ENCODE measurements at regions not wholly inside any gene's neighbourhood (a gene's known extent, or its start where the extent isn't known, plus 50 kb on each side); places are given as distances from the start of the nearest gene placed in this dataset.
"Not testable (repeated sequence)": the region's sequence is repeated elsewhere in the genome, so short reads cannot be mapped to it uniquely, and the experiment has no call there.

- no peak for DNase-seq
Observed at GRCh38 chr13:80070024-80070703, 270.8 kb downstream of the SPRY2 start.

DNA sequence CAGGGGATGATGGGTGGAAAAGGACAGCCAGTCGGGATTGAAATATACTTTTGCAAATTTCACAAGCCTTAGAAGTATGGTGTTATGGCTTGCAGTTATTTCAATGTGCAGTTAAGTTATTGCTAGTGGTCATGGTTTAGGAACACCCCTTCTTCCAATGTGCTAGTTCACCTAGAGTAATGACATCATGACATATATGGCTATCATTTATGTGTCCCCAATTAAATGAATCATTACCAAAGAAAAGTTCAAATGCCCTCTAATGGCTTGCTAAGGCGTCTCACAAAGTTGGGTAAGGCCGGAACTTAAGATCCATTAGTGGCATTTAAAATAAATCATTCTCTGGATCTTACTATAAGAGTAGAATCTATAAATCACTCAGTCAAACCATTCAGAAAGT lies 271.6 kb downstream of the SPRY2 start:
- DNase-seq, result no peak

DNA sequence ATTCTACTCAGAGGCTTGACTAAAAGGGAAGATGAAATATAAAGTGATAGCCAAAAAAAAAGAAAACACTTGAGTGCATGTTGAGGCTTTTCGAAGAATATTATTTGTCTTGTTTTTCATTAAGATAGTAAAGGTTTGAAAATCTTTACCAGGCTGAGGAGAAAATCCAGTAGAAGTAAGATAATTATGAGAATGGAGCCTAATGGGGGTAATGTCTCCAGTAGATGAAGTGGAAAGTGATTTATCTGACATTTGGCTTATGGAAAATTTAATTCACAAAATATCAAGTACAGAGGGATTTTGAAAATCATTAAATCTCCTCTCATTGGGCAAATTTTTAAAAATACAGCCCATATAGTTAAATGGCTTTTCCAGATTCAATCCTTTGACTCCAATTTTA lies 274.9 kb downstream of the SPRY2 start:
- DNase-seq, result no peak

GRCh38 chr13:80062416-80062815 lies 278.5 kb downstream of the SPRY2 start:
- DNase-seq, result not testable (repeated sequence)

DNA sequence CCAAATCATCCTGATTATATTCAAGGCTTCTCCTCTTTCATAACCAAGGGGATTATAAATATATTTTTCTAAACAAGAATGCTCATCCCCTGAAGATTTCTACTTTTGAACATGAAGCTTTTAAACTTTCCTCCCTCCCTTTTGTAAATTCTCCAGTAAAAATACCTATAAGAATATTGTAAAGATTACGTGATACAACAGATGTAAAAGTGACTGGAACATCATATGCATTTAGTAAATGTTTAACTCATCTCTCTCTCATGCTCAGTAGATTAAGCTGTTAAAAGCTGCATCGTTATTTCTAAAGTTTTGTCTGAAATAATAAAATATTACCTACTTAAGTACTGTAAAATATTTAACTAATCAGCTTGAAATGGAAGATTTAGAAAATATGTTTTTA lies 281.1 kb downstream of the SPRY2 start:
- DNase-seq, result no peak

DNA sequence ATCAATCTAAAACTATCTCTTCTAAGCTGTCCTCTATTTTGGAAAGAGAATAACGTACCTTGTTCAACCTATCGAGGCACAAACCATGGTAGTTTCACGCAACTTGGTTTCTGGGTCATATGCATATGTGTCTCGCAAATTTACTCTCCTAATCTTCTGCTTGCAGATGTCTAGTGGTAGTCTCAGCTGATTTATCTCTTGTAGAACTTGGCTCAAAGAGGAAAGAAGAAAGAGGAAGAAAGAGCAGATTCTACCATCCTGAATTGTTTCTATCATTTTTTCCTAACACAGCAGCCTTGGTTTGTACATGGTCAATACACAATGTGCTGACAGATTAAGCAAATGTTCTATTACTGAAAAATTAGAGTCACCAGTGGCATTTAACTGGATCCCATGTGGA lies 282.3 kb downstream of the SPRY2 start:
- no peak for DNase-seq

- no peak for DNase-seq
Observed at GRCh38 chr13:80055847-80056246, 285.1 kb downstream of the SPRY2 start.

- DNase-seq, result no peak
Observed at GRCh38 chr13:80054806-80055205, 286.1 kb downstream of the SPRY2 start.

- DNase-seq, result no peak
Observed at GRCh38 chr13:80052286-80052685, 288.6 kb downstream of the SPRY2 start.

GRCh38 chr13:80050252-80050651 lies 290.7 kb downstream of the SPRY2 start:
- DNase-seq, result no peak

DNA sequence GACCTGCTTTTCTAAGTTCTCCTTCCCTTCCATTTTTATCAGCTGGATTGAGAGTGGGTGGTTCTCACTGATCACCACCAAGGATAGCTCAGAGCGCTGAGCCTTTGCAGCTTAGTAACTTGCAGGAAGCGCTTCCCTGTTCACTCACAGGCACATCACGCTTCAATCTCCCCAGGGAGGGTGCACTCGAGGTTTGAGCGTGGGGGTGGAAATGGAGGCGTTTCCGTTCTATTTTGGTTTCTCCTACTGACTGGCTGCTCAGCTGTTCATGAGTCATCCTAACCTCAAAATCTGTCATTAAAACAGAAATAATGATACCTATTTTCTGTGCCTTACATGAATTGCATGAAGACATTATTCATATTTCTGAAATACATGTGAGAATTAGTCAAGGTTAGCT lies 292.1 kb downstream of the SPRY2 start:
- DNase-seq, result peak; percentile 82

DNA sequence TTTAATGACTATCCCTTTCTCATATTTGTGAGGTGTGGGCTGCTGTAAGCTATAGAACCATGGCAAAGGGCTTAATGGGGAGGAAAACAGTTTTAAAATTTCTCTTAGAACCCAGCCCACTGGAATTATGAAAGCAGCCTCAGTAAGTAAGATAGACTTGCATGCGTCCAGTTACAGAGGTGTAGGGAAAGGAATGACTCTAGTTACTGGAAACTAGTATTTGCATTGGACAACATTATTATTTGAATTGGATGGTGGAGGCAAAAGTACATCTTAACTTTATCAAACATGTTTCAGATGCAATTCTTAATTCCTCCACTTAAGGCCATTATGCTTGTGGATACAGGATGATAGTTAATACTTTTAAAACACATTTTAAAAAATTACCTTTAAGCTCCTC lies 292.9 kb downstream of the SPRY2 start:
- no peak for DNase-seq

DNA sequence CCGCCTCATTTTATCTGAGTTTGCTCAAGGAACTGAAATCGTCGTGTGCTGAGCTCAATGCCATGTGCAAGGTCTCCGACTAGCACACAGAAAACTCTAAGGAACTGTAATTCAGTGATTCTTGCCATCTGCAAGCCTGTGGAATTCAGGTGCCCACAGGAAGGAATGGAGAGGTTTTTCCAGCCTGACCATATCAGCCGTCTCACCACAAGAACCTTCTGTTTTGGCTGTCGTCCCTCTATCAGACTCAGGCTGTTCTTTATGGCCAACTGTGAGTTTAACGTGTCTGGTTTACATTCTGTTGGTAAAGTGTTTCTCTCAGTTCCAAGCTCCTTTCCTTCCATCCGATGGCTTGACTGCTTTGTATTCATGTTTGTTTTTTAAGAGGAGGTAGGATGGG lies 293.5 kb downstream of the SPRY2 start:
- DNase-seq, result no peak

- no peak for DNase-seq
Observed at GRCh38 chr13:80040981-80041317, 300.0 kb downstream of the SPRY2 start.

DNA sequence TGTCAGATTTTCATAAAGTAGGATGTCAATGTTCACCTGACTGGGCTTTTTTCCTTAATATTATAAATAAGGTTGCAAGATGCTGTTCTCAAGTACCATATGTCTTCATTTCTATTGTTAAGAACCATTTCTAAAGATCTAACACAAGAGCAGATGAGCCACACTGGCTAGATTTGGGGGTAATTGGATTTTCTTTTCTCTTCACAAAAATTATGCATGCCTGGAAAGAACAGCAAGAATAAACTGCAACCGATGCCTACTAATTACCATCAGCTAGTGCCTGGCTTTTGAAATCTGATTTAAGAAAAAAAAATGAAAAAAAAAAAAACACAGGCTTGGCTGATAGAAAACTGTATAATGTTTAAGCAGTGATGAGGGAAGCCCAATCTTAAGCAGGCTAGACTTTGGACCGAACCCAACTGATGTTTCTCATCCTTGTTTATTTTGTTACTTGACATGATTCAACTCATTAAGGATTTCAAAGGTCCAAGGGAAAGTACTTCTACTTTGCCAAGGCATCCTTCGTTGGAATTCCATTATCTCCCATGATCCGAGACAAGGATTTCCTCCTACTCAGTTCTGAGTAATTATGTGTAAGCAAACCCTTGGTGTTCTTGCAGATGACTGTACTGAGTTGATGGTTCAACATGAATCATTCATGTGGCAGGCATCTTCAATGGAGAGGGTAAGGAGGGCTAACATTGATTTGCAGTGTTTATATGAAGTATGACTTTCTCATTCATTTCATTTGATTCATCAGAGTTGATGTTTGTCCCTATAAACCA lies 300.5 kb downstream of the SPRY2 start:
- DNase-seq, result no peak

- no peak for DNase-seq
Observed at GRCh38 chr13:80039000-80039399, 301.9 kb downstream of the SPRY2 start.

DNA sequence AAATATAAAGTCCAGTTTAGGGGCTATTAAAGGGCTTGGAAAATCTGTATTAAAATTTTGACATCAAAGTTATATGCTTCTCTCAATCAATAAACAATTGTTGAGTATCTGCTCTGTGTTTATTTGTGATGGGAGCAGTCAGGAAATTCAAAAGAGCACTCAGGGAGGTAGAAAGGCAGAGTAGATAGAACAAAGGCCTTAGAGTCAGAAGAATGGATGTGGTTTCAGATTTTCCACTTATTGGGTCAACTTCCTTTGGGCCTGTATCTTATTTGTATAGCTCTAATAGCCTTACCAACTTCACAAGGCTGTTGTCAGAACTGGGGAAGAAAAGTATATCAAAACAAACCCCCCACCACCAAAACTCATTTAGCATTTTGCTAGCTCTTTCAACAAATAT lies 302.6 kb downstream of the SPRY2 start:
- no peak for DNase-seq

DNA sequence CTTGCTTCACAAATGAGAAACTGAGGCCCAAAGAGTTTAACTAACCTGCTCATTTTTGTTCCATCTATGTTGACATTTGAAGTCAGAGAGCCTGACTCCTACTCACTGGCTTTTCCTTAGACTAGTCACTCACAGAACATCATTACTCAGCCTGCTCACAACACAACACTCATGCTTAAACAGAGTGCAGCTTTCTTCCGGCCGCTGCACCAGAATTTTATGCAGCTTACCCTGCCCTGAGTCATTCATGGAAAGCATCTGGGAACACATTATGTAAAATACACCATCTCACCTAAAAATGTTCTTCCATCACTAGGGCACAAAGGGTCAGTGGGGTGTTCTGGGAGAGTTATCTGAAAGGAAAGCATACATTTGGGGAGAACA lies 303.4 kb downstream of the SPRY2 start:
- no peak for DNase-seq

GRCh38 chr13:80036845-80037504 lies 304.0 kb downstream of the SPRY2 start:
- DNase-seq, result peak; percentile 89

- DNase-seq, result no peak
Observed at GRCh38 chr13:80035096-80035495, 305.8 kb downstream of the SPRY2 start.

DNA sequence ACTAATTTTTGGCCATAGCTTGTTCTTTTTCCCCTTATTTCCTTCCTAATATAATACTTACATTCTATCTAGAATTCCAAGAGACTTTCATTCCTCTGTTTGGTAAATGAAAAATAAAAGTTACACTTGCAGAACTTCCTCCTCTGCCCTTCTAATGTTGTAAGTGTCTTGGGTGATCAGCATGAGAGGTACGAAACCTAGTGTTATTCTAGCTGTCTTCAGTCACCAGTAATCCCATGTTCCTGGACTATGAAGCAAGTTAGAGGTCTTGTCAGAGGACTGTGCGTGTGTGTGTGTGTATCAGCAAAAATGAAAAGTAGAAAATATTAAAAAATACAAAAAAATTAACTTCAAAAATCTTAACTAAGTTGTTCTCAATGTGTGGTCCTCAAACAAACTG lies 307.0 kb downstream of the SPRY2 start:
- no peak for DNase-seq

DNA sequence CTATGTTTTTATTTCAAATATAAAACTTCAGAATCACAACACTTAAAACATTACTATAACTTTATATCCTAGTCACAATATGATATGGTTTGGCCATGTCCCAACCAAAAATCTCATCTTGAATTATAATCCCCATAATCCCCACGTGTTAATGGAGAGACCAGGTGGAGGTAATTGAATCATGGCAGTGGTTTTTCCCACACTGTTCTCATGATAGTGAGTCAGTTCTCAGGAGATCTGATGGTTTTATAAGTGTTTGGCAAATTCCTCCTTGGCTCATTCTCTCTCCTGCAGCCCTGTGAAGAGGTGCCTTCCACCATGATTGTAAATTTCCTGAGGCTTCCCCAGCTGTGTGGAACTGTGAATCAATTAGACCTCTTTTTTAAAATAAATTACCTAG lies 307.6 kb downstream of the SPRY2 start:
- DNase-seq, result no peak

DNA sequence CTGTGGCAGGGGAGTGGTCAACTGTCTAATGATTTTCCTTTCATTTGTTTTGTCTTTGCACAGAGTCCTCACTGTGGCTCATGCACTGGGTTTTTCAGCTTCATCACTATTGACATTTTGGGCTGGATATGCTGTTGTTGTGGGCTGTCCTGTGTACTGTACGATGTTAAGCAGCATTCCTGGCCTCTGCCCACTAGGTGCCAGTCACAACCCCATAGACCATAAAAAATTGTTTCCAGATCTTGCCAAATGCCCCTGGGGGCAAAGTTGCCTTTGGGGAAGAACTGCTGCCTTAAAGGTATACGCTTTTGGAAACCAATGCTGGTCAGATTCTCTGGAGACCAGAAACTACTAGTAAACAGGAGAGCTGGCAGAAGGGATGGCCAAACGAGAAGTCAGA lies 310.4 kb downstream of the SPRY2 start:
- DNase-seq, result no peak

- no peak for DNase-seq
Observed at GRCh38 chr13:80029170-80029569, 311.8 kb downstream of the SPRY2 start.

Data from GF-D8 (cell line).